Central memory CD8-positive, alpha-beta T cell (primary cell): ENCODE measurements at regions not wholly inside any gene's neighbourhood (a gene's known extent, or its start where the extent isn't known, plus 50 kb on each side); places are given as distances from the start of the nearest gene placed in this dataset.

Source experiments
- ATAC-seq: fragments of 150-1000 bp; cut with Tn5 transposase; replicated peaks from 2 replicates; pipeline ENCODE4 v1.10.0; 2022; ENCODE audit warnings: mild to moderate bottlenecking, moderate FRiP score, moderate number of reproducible peaks; ENCODE audit not compliant: poor library complexity, severe bottlenecking; ENCODE audit errors: extremely low read depth
- DNase-seq, 2 donors: peaks; one replicate each; pipeline ENCODE4 v3.0.0; 2021; ENCODE audit warnings: low spot score in 2 of 2
- H3K27ac Mint-ChIP-seq: one replicate; pipeline ENCODE4 v1.8.0; 2022; ENCODE audit warnings: low read depth, mild to moderate bottlenecking, moderate library complexity, mixed read lengths
- H3K27me3 Mint-ChIP-seq: one replicate; pipeline ENCODE4 v1.8.0; 2022; ENCODE audit warnings: mixed read lengths
- H3K36me3 Mint-ChIP-seq: one replicate; pipeline ENCODE4 v1.8.0; 2022; ENCODE audit warnings: mild to moderate bottlenecking, moderate library complexity, mixed read lengths; ENCODE audit not compliant: insufficient read depth
- H3K4me1 Mint-ChIP-seq: one replicate; pipeline ENCODE4 v1.8.0; 2022; ENCODE audit warnings: mixed read lengths
- H3K4me3 Mint-ChIP-seq: one replicate; pipeline ENCODE4 v1.8.0; 2022; ENCODE audit warnings: mild to moderate bottlenecking, moderate library complexity, mixed read lengths
- H3K9me3 Mint-ChIP-seq: one replicate; pipeline ENCODE4 v1.8.0; 2022; ENCODE audit warnings: mixed read lengths

GRCh38 chr20:11376998-11377397 lies 540.7 kb upstream of the BTBD3 start:
- Mint-ChIP-seq H3K27me3 (no peaks in the 10 kb centered on the region), H3K9me3 (peaks cover 19% of the 10 kb centered on the region), H3K4me3 (no peak overlapping the region), H3K36me3 (peaks cover under 1% of the 10 kb centered on the region), H3K4me1 (no peaks in the 10 kb centered on the region), H3K27ac (no peak overlapping the region)
- no peak for DNase-seq
- ATAC-seq, result no peak

GRCh38 chr20:11377761-11378160 lies 539.9 kb upstream of the BTBD3 start:
- DNase-seq (no peak), ATAC-seq (no peak)
- H3K4me1 Mint-ChIP-seq, result no peaks in the 10 kb centered on the region
- H3K9me3 Mint-ChIP-seq, result peaks cover 27% of the 10 kb centered on the region
- no peaks in the 10 kb centered on the region for H3K27me3 Mint-ChIP-seq
- no peak overlapping the region for H3K4me3 Mint-ChIP-seq
- no peak overlapping the region for H3K27ac Mint-ChIP-seq
- peaks cover 2% of the 10 kb centered on the region for H3K36me3 Mint-ChIP-seq

DNA sequence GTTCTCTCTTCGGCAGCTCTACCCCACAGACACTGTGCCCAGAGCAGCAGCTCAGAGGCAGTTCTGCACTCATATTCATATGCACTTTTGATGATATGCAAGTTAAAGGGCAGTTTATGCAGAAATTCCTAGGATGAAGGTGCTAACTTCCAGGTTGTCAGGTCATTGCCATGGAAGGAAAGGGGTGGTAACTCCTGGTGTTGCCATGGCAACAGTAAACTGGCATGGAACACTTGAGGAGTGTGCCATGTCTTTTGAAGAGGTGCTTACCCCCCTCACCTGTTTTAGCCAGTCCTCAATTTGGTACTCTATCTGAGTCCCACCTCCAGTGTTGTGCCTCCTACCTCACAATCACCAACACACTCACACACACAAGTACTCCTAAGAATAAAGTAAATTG lies 539.4 kb upstream of the BTBD3 start:
- Mint-ChIP-seq H3K9me3 (peaks cover 27% of the 10 kb centered on the region), H3K4me1 (no peaks in the 10 kb centered on the region), H3K4me3 (no peak overlapping the region), H3K27ac (no peak overlapping the region), H3K36me3 (peaks cover 2% of the 10 kb centered on the region), H3K27me3 (no peaks in the 10 kb centered on the region)
- DNase-seq (no peak), ATAC-seq (no peak)

- Mint-ChIP-seq H3K4me1 (no peaks in the 10 kb centered on the region), H3K36me3 (peaks cover 2% of the 10 kb centered on the region), H3K4me3 (no peak overlapping the region), H3K9me3 (peaks cover 32% of the 10 kb centered on the region), H3K27ac (no peak overlapping the region), H3K27me3 (no peaks in the 10 kb centered on the region)
- no peak for ATAC-seq
- no peak for DNase-seq
These were observed 538.3 kb upstream of the BTBD3 start for GRCh38 chr20:11379257-11380011.

DNA sequence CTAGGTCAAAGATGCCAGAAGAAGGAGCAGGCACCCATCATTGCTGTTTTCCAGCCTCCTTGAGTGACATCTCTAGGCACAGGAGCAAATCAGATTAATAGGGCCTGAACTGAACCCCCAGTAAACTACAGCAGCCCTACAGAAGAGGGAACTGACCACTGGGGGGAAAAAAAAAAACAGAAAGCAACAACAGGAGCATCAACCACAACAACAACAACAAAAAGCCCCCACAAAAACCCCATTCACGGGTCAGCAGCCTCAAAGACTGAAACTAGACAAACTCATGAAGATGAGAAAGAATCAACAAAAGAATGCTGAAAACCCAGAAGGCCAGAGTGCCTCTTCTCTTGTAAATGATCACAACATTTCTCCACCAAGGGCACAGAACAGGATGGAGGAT lies 537.4 kb upstream of the BTBD3 start:
- peaks cover 2% of the 10 kb centered on the region for H3K36me3 Mint-ChIP-seq
- no peak for DNase-seq
- no peaks in the 10 kb centered on the region for H3K27me3 Mint-ChIP-seq
- H3K9me3 Mint-ChIP-seq, result peaks cover 33% of the 10 kb centered on the region
- no peak for ATAC-seq
- H3K4me3 Mint-ChIP-seq, result no peak overlapping the region
- H3K27ac Mint-ChIP-seq, result no peak overlapping the region
- no peaks in the 10 kb centered on the region for H3K4me1 Mint-ChIP-seq

- Mint-ChIP-seq H3K4me3 (no peak overlapping the region), H3K27me3 (no peaks in the 10 kb centered on the region), H3K36me3 (no peaks in the 10 kb centered on the region), H3K27ac (no peak overlapping the region), H3K9me3 (peaks cover 11% of the 10 kb centered on the region), H3K4me1 (no peaks in the 10 kb centered on the region)
- no peak for DNase-seq
- no peak for ATAC-seq
These were observed 530.4 kb upstream of the BTBD3 start for GRCh38 chr20:11387189-11387754.

DNA sequence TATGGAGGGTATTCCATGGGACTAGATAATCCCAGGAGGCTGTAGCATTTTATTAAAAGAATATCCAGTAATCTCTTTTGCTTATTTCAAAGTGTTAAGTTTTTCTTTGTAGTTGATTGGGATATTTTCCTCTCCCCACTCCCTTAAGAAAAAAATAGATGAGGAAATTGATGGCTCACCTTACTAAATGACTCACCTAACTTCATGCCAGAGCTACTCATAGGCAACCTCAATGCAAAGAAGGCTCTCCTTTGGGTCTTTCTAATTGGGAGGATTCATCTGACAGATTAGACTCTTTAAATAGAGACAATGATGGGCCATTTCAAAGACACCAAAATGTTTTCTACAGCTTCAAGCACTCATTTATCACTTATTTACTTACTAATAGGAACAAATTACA lies 528.5 kb upstream of the BTBD3 start:
- Mint-ChIP-seq H3K27me3 (no peaks in the 10 kb centered on the region), H3K9me3 (peaks cover 3% of the 10 kb centered on the region), H3K36me3 (no peaks in the 10 kb centered on the region), H3K4me1 (no peaks in the 10 kb centered on the region), H3K27ac (no peak overlapping the region), H3K4me3 (no peak overlapping the region)
- ATAC-seq, result no peak
- DNase-seq, result no peak

GRCh38 chr20:11391591-11391990 lies 526.1 kb upstream of the BTBD3 start:
- no peak for DNase-seq
- H3K9me3 Mint-ChIP-seq, result no peaks in the 10 kb centered on the region
- no peaks in the 10 kb centered on the region for H3K27me3 Mint-ChIP-seq
- no peaks in the 10 kb centered on the region for H3K4me1 Mint-ChIP-seq
- no peak overlapping the region for H3K4me3 Mint-ChIP-seq
- no peak overlapping the region for H3K27ac Mint-ChIP-seq
- no peaks in the 10 kb centered on the region for H3K36me3 Mint-ChIP-seq
- ATAC-seq, result no peak

DNA sequence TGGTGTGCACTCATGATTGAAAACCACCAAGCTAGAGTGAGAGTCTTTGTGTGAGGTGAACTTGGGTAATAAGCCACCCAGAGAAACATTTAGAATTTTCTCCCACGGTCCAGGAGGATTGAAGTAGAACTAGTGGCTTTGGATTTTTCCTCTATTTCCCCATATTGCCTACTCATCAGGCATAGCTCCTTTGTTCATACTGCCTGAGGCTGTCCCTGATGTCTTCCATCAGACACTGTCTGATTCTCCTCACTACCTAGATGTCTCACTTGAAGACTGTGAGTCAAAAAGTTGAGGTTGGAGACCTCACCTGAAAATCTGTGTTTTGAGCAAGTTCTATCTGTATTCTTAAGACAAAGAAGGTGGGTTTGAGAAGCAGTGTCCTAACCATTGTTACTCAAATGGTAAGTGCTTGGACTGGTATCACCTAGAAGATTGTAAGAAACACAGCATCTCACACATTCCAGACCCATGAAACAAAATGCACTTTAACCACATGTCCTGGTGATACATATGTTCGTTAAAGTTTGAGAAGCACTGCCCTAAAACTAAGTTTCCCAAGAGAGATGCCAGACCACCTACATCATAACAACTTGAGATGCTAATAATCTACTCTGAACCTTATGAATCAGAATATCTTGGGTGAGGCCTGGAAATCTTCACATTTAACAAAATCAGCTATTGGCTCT lies 523.4 kb upstream of the BTBD3 start:
- no peaks in the 10 kb centered on the region for H3K36me3 Mint-ChIP-seq
- H3K27ac Mint-ChIP-seq, result no peak overlapping the region
- H3K27me3 Mint-ChIP-seq, result no peaks in the 10 kb centered on the region
- DNase-seq, result no peak
- H3K9me3 Mint-ChIP-seq, result no peaks in the 10 kb centered on the region
- H3K4me1 Mint-ChIP-seq, result no peaks in the 10 kb centered on the region
- no peak overlapping the region for H3K4me3 Mint-ChIP-seq
- ATAC-seq, result no peak

DNA sequence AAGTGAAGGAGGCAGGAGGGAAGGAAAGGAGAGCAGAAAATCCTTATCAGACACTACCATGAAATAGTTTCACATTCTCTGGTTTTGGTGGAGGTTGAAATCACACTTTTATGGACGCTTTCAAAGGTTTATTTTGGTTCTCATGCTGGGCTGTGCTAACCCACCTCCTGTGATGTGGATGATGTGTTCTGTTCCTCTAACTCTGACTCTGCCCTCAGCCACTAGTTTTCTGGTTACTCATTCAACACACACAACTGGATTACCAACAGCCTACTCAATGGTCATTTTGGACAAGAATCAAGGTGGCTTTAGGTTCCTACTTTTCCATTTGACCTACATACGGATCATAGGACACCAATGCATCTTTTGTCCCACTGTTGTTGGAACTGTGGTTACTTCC lies 522.1 kb upstream of the BTBD3 start:
- ATAC-seq (no peak), DNase-seq (no peak)
- Mint-ChIP-seq H3K4me3 (no peak overlapping the region), H3K9me3 (no peaks in the 10 kb centered on the region), H3K36me3 (no peaks in the 10 kb centered on the region), H3K27ac (no peak overlapping the region), H3K4me1 (no peaks in the 10 kb centered on the region), H3K27me3 (no peaks in the 10 kb centered on the region)

- ATAC-seq (no peak), DNase-seq (no peak)
- Mint-ChIP-seq H3K4me1 (no peaks in the 10 kb centered on the region), H3K9me3 (no peaks in the 10 kb centered on the region), H3K4me3 (peak overlapping the region; percentile 35), H3K27me3 (no peaks in the 10 kb centered on the region), H3K27ac (peak overlapping the region; percentile 74), H3K36me3 (no peaks in the 10 kb centered on the region)
These were observed 515.7 kb upstream of the BTBD3 start for GRCh38 chr20:11401988-11402387.

DNA sequence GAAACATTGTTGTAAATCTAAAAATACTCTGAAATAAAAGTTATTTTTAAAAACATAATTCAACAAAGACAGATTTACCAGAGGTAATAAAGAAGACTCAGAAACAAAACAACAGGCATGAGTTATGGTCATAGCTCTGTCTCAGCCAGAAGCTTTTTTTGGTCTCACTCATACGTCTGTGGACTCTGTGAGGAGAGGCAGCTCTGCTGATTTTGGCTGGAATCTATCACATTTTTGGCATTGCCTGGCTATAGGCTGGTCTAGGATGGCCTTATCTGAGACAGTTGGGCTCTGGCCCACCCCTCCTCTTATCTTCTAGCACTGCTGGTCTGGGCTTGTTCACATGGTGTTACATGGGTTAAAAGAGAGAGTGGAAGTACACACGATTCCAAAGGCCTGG lies 514.0 kb upstream of the BTBD3 start:
- Mint-ChIP-seq H3K4me1 (no peaks in the 10 kb centered on the region), H3K4me3 (no peak overlapping the region), H3K36me3 (no peaks in the 10 kb centered on the region), H3K27ac (no peak overlapping the region), H3K27me3 (no peaks in the 10 kb centered on the region), H3K9me3 (no peaks in the 10 kb centered on the region)
- DNase-seq (no peak), ATAC-seq (no peak)

DNA sequence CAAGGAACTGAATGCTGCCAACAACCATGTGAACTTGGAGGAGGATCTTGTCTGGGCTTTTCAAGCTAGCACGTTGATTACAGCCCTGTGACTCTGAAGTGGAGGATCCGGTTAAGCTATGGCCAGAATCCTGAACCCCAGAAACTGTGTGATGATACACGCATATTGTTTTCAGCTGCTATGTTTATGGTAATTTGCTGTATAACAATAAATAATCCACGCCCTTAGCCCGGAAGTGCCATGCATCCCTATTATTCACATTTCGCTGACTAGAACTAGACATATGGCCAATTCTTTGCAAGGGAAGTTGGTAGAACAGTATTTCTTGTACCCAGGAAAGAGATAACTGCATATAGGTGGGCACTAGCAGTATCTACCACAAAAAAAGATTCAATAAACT lies 510.8 kb upstream of the BTBD3 start:
- Mint-ChIP-seq H3K9me3 (peaks cover 2% of the 10 kb centered on the region), H3K4me1 (no peaks in the 10 kb centered on the region), H3K36me3 (no peaks in the 10 kb centered on the region), H3K27ac (no peak overlapping the region), H3K4me3 (no peak overlapping the region), H3K27me3 (no peaks in the 10 kb centered on the region)
- DNase-seq (no peak), ATAC-seq (no peak)
